Duodenal mucosa (tissue), 2 donors: ENCODE measurements at regions not wholly inside any gene's neighbourhood (a gene's known extent, or its start where the extent isn't known, plus 50 kb on each side); places are given as distances from the start of the nearest gene placed in this dataset.

ENCODE experiments used
- H3K27ac ChIP-seq: one replicate; pipeline ENCODE4 v1.7.0; 2013; ENCODE audit warnings: low read depth, low read length
- H3K27me3 ChIP-seq, 2 donors: one replicate each; pipeline ENCODE4 v1.7.0; 2013; ENCODE audit warnings: low read length in 2 of 2, control low read depth in 1 of 2; ENCODE audit not compliant: insufficient read depth in 2 of 2, control insufficient read depth in 1 of 2
- H3K36me3 ChIP-seq, 2 donors: one replicate each; pipeline ENCODE4 v1.7.0; 2013; ENCODE audit warnings: low read length in 2 of 2, control low read depth in 1 of 2; ENCODE audit not compliant: insufficient read depth in 2 of 2, control insufficient read depth in 1 of 2
- H3K4me1 ChIP-seq, 2 donors: one replicate each; pipeline ENCODE4 v1.7.0; 2013; ENCODE audit warnings: low read length in 2 of 2, control low read depth in 1 of 2; ENCODE audit not compliant: insufficient read depth in 2 of 2, control insufficient read depth in 1 of 2
- H3K4me3 ChIP-seq, 2 donors: one replicate each; pipeline ENCODE4 v1.7.0; 2013; ENCODE audit warnings: low read length in 2 of 2, low read depth in 1 of 2
- H3K9ac ChIP-seq, 2 donors: one replicate each; pipeline ENCODE4 v1.7.0; 2013; ENCODE audit warnings: low read length in 2 of 2, low read depth in 1 of 2
- H3K9me3 ChIP-seq, 2 donors: one replicate each; pipeline ENCODE4 v1.7.0; 2013; ENCODE audit warnings: low read length in 2 of 2, control low read depth in 1 of 2; ENCODE audit not compliant: control insufficient read depth in 1 of 2

- no peak overlapping the region for H3K27ac ChIP-seq
- no peak overlapping the region for H3K9ac ChIP-seq
- no peaks in the 10 kb centered on the region for H3K4me1 ChIP-seq
- H3K9me3 ChIP-seq, result no peaks in the 10 kb centered on the region
- H3K27me3 ChIP-seq, result peaks cover 17 to 46% of the 10 kb centered on the region in 2 donors
- no peak overlapping the region for H3K4me3 ChIP-seq
- H3K36me3 ChIP-seq, result no peaks in the 10 kb centered on the region
These were observed 59.8 kb upstream of the CISTR start for GRCh38 chr12:53811606-53812005.

- no peak overlapping the region for H3K9ac ChIP-seq
- H3K4me3 ChIP-seq, result no peak overlapping the region
- no peaks in the 10 kb centered on the region for H3K36me3 ChIP-seq
- peaks cover 24 to 26% of the 10 kb centered on the region in 2 donors for H3K27me3 ChIP-seq
- H3K9me3 ChIP-seq, result no peaks in the 10 kb centered on the region
- no peaks in the 10 kb centered on the region for H3K4me1 ChIP-seq
- no peak overlapping the region for H3K27ac ChIP-seq
These were observed 64.7 kb upstream of the CISTR start for GRCh38 chr12:53816360-53817020.

- H3K27me3 ChIP-seq, result peaks cover 24 to 26% of the 10 kb centered on the region in 2 donors
These were observed 65.2 kb upstream of the CISTR start for GRCh38 chr12:53817021-53817389.

GRCh38 chr12:53820514-53821306 is 68.9 kb upstream of the CISTR start:
- Histone ChIP-seq H3K36me3 (no peaks in the 10 kb centered on the region), H3K27ac (no peak overlapping the region), H3K4me1 (no peaks in the 10 kb centered on the region), H3K4me3 (no peak overlapping the region), H3K9me3 (no peaks in the 10 kb centered on the region), H3K27me3 (peaks cover 14 to 22% of the 10 kb centered on the region in 2 donors), H3K9ac (no peak overlapping the region)

More at GRCh38 chr12:53817021-53817389, 65.2 kb upstream of the CISTR start:
- Histone ChIP-seq H3K4me1 (no peaks in the 10 kb centered on the region), H3K4me3 (no peak overlapping the region), H3K9me3 (no peaks in the 10 kb centered on the region), H3K27ac (no peak overlapping the region), H3K9ac (no peak overlapping the region), H3K36me3 (no peaks in the 10 kb centered on the region)

- peaks cover 2 to 10% of the 10 kb centered on the region in 2 donors for H3K27me3 ChIP-seq
These were observed 72.4 kb upstream of the CISTR start for GRCh38 chr12:53824001-53824712.

GRCh38 chr12:53825246-53826081 is 73.7 kb upstream of the CISTR start:
- Histone ChIP-seq H3K9me3 (no peaks in the 10 kb centered on the region), H3K36me3 (no peaks in the 10 kb centered on the region), H3K9ac (no peak overlapping the region), H3K4me3 (no peak overlapping the region), H3K27me3 (peaks cover 0 to 10% of the 10 kb centered on the region in 2 donors), H3K4me1 (no peaks in the 10 kb centered on the region), H3K27ac (no peak overlapping the region)

More at GRCh38 chr12:53824001-53824712, 72.4 kb upstream of the CISTR start:
- Histone ChIP-seq H3K9ac (no peak overlapping the region), H3K9me3 (no peaks in the 10 kb centered on the region), H3K27ac (no peak overlapping the region), H3K36me3 (no peaks in the 10 kb centered on the region), H3K4me1 (no peaks in the 10 kb centered on the region), H3K4me3 (no peak overlapping the region)

GRCh38 chr12:53827306-53827705 is 75.5 kb upstream of the CISTR start:
- H3K27me3 ChIP-seq, result peaks cover 0 to 7% of the 10 kb centered on the region in 2 donors
- H3K27ac ChIP-seq, result no peak overlapping the region
- no peaks in the 10 kb centered on the region for H3K4me1 ChIP-seq
- H3K9me3 ChIP-seq, result no peaks in the 10 kb centered on the region
- H3K36me3 ChIP-seq, result no peaks in the 10 kb centered on the region
- no peak overlapping the region for H3K9ac ChIP-seq
- no peak overlapping the region for H3K4me3 ChIP-seq

- Histone ChIP-seq H3K27ac (no peak overlapping the region), H3K9ac (no peak overlapping the region), H3K4me1 (no peaks in the 10 kb centered on the region), H3K9me3 (no peaks in the 10 kb centered on the region), H3K36me3 (no peaks in the 10 kb centered on the region), H3K27me3 (peaks cover 3 to 5% of the 10 kb centered on the region in 2 donors), H3K4me3 (no peak overlapping the region)
These were observed 76.8 kb upstream of the CISTR start for GRCh38 chr12:53828598-53828997.

GRCh38 chr12:53829130-53829819 is 77.5 kb upstream of the CISTR start:
- Histone ChIP-seq H3K4me1 (no peaks in the 10 kb centered on the region), H3K4me3 (no peak overlapping the region), H3K9me3 (no peaks in the 10 kb centered on the region), H3K27me3 (peaks cover 6 to 7% of the 10 kb centered on the region in 2 donors), H3K9ac (no peak overlapping the region), H3K36me3 (no peaks in the 10 kb centered on the region), H3K27ac (no peak overlapping the region)
